EL (cell line): ENCODE measurements at regions not wholly inside any gene's neighbourhood (a gene's known extent, or its start where the extent isn't known, plus 50 kb on each side); places are given as distances from the start of the nearest gene placed in this dataset.
"Not testable (repeated sequence)": the region's sequence is repeated elsewhere in the genome, so short reads cannot be mapped to it uniquely, and the experiment has no call there.

Experiments used
- DNase-seq: peaks from one replicate; pipeline ENCODE4 v3.0.0-alpha.2; 2016

DNA sequence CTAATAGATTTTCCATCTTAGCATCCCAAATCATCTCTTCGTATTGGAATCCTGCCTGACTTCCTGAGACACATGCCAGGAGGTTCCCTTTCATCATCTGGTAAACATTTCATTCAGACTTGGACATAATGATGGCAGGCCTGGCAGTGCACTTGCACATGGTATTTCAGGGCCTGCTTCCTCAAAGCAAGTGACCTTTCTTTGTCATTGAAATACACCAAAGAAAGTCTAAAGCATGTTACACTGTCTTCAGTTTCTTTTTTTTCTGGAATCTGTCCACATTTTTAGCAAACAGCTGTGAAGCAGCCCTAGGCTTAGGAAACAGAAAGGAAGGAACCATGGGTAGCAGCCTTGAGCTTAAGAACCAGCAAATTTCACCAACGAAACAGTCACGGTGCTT is 205.9 kb upstream of the VCX start:
- DNase-seq, result no peak

GRCh38 chrX:7635604-7636003 is 207.4 kb upstream of the VCX start:
- DNase-seq, result no peak

GRCh38 chrX:7620560-7620959 is 222.4 kb upstream of the VCX start:
- no peak for DNase-seq

DNA sequence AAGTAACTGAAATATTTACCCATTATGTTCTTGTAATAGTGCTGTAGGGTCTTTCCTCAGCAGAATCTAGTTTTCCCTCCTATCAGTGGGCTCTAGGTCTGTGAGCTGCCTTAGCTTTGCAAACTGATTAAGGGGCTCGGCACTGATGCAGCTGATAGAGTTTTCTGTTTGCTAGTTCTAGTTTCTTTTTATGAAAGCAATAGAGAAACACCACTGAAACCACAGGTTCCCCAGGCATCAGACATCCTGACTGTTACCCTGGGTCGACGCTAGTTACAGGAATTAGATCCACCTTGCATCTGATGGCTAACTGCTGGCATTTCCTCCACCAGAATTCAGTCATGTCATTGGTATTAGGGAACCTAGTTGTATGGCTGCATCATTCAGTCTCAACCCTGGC is 225.0 kb upstream of the VCX start:
- DNase-seq, result no peak

DNA sequence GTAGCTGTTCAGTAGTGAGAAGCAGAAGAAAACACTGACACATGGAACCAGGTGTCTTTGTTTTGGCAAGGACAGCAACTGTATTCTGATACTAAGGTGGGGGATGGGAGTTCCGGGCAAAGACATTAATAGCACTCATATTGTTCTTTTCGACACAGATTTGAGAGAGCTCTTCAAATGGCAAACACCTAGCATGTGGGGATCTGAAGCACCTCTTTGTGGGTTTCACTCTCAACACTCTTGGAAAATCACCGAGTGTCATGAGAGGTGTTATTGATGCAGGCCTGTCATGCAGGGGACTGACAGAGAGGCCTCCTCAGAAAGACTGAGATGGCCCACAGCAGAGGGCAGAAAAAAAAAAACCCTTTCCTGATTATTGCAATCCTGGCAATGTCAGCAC is 228.4 kb upstream of the VCX start:
- no peak for DNase-seq

DNA sequence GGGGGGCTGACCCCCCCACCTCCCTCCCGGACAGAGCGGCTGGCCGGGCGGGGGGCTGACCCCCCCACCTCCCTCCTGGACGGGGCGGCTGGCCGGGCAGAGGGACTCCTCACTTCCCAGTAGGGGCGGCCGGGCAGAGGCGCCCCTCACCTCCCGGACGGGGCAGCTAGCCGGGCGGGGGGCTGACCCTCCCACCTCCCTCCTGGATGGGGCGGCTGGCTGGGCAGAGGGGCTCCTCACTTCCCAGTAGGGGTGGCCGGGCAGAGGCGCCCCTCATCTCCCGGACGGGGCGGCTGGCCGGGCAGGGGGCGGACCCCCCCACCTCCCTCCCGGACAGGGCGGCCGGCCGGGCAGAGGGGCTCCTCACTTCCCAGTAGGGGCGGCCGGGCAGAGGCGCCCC is 234.3 kb upstream of the VCX start:
- DNase-seq, result not testable (repeated sequence)

- no peak for DNase-seq
Observed at GRCh38 chrX:7606039-7606652, 236.8 kb upstream of the VCX start.

DNA sequence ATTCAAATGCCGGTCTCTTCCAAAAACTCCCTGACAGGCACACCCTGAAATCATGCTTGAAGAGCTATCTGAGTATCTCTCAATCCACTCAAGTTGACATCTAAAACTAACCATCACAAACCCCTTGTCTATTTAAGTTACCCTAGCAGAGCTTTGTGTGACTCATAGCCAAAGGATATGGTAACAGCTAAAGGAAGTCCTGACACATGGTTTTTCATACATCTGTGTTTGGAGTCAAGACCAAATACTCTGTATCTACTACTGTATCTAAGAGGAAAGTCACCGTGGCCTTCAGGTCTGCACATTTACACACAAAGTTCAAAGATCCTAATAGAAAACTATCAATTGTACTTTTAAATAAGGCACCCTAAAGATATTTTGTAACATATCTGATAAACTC is 239.6 kb upstream of the VCX start:
- DNase-seq, result no peak

GRCh38 chrX:7596822-7597221 is 246.1 kb upstream of the VCX start:
- DNase-seq, result no peak

DNA sequence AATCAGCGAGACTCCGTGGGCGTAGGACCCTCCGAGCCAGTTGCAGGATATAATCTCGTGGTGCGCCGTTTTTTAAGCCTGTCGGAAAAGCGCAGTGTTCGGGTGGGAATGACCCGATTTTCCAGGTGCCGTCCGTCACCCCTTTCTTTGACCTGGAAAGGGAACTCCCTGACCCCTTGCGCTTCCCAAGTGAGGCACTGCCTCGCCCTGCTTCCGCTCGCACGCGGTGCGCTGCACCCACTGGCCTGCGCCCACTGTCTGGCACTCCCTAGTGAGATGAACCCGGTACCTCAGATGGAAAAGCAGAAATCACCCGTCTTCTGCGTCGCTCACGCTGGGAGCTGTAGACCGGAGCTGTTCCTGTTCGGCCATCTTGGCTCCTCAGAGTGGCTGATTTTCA is 249.6 kb upstream of the VCX start:
- DNase-seq, result not testable (repeated sequence)

DNA sequence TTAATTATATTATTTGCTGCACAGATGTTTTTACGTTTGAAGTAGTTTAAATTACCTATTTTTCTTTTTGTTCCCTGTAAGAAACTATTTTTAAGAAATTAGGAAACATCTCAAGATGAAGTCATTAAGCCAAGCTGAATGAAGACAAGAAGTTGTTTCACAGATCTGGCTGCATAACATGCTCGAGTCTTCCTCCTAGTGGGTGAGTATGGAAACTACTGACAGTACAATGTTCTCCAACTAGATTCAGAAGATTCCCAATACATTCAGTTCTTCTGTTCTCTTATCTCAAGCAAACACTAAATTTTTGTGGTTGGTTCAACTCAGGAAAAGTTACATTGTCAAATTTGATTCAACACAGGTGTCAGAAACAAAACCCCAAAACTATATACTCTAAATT is 256.8 kb upstream of the VCX start:
- peak; percentile 13 for DNase-seq

DNA sequence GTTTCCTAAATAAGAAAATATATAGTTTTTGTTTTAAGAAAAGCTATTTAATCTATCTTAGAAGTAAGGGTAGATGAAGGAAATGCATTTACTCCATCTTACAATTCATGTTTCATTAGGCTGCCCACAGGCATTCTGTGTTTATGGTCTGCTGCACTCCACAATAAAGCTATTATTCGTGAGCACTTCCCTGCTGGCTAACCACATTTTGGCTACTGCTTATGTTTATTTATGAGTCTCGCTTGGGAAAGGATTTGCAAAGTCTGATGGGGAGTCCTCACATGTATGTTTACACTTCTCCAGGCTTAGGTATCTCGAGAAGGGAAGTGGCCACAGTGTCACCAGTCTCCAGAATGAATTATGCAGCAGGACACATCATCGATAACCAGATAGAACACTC is 260.8 kb upstream of the VCX start:
- DNase-seq, result no peak

GRCh38 chrX:7580127-7580526 is 262.8 kb upstream of the VCX start:
- DNase-seq, result no peak

DNA sequence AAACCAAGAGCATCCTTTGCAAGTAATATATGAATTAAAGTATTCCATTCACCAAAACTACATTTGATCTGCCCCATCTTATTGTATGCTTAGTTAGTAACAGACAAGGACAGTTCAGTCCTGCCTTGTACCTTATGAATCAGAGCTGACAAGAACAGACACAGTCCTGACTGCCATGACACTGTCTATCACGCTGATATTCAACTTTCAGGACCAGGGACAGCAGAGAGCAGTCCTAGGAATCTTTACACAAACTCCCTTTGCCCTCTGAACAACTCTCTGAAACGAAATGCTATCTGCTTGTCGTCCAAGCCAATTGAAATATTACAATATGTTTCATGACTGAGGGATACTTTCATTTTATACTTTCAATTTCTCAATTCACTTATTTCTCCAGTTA is 268.6 kb upstream of the VCX start:
- peak; percentile 11 for DNase-seq

DNA sequence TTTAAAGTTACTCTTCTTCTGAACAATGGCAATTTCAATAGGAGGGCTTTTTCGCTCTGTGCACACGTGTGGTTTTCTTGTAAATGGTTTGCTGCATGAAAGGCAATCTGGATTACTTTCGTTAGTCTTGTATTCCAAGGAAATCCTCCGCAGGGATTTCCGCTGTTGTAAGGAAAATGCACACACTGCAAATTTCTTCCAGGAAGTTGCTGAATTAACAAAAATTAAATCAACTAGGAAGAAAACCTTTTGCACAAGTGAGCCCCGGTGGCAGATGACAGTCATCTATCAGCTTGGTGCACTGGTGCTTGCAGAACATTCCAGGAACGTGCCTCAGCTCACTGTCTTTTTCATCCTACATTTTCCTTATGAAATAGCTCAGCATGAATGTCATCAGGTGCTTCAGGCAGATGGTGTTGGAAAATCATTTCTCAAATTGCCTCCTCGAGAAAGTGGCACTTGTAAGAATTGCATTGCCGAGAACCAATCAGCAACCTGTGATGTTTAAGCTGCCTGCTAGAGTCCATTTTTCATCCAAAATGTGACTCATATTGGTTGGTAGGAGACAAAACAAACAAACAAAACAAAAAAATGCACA is 272.4 kb upstream of the VCX start:
- no peak for DNase-seq

- no peak for DNase-seq
Observed at GRCh38 chrX:7568597-7568996, 274.4 kb upstream of the VCX start.

- DNase-seq, result no peak
Observed at GRCh38 chrX:7568130-7568529, 274.8 kb upstream of the VCX start.

GRCh38 chrX:7552760-7553159 is 290.2 kb upstream of the VCX start:
- DNase-seq, result peak; percentile 1

DNA sequence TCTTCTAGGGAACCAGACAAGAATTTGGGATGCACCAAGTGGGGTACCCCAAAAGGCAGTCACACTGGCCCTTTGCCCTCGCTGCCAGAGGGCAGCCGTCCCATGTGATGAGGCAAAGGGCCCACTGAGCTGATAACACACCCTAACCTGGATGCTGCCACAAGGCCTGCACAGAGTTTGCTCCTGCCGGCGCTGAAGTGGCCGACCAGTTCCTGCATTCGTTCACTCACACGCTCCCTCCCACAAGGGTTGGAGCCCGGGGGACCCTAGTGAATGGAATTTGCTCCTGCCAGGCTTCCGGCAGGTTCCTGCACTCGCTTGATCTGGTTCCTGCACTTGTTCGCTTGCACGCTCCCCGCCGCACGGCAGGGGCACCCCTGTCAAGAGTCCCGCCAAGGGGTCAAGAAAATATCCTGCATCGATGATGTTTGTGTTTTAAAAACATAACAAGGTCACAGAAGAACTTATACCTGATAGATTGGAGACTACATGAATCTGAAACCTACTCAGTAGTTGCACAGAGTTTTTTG is 296.4 kb upstream of the VCX start:
- no peak for DNase-seq

- no peak for DNase-seq
Observed at GRCh38 chrX:7545564-7545963, 297.4 kb upstream of the VCX start.

GRCh38 chrX:7542587-7543380 is 300.2 kb upstream of the VCX start:
- no peak for DNase-seq

DNA sequence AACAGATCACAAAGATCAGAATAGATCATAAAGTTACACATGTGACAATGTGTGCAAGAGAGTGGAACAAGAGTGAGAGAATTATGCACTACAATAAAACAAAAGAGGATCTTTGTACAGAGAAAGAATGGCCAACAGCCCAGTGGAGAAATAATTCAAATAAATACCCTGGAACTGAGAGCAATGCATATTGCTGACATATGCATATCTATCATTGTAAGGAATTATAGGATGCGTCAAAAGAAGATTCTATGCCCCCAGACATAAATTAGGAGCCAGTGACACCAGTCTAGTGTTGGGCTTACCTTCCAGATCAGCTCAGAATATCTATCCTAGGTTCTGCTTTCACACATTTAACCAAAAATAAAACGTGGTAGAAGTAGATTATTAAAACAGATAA is 320.1 kb upstream of the VCX start:
- no peak for DNase-seq

DNA sequence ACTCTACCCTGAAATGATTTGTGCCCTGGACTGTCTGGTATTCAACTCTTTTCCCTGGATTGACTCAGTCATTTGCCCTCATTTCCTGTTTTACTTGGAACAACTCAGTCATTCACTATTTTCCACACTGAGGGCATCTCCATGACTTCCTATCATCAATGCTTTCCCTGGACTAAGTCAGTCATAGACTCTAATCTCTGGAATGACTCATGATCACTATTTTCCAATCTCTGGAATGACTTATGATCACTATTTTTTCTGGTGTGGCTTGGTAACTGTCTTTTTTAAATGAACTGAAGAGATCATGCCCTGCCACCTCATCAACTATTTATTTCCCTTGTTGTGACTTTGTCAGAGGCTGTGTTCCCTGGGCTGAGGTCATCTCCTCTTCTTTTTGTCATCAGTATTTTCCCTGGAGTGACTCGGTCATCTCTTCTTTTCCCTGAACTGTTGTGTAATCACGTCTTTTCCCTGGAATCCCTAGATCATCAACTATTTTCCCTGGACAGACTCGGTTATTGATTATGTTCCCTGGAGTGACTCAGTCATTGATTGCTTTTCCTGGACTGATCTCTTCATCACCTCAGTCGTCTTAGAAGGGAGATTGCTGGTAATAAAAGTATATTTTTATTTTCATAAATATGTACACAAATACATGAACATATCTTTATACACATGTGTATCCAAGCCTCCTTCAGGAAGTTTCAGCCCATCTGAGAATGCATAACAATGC is 327.1 kb upstream of the VCX start:
- peak; percentile 61 for DNase-seq
